ENCODE measurements at regions not wholly inside any gene's neighbourhood (a gene's known extent, or its start where the extent isn't known, plus 50 kb on each side); places are given as distances from the start of the nearest gene placed in this dataset.

DNA sequence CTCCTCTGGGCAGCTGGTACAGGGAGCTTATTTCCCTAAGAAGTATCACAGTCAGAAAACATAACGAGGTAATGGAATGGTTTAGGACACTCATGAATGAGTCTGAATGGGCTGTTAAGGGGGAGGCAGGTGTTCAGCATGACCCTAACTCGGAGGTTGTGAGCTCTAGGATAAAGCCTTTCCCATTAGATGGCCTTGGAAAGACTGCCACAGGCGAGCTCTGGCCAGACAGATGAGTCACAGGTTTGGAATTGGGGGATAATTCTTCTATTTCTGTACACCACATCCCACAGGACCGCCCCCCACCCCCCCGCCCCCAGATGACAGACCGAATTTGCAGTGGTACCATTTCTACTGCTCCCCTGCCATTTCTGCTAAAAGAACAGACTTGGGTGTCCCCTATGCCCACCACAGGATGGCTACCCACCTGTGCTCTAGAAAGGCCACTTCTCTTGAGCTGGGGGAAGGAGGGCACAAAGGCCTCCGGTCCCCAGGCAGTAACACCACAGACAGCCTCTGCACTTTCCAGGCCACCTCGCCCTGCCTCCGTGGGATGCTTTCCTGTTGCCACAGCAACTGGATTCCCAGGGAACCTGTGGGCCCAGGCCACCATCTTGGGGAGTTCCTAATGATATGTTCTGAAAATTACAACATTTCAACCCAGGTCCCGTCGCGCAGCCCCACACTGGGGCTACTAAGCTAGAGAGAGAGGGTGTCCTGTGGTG is 76.7 kb downstream of the TRIM29 start:
- peaks cover 14% of the 10 kb centered on the region for H3K27me3 ChIP-seq (ENCODE audit: insufficient read depth, low read length)
- no peak overlapping the region for H3K4me3 ChIP-seq (ENCODE audit: low read length)
- H3K4me1 ChIP-seq (ENCODE audit: insufficient read depth, low read length), result peaks cover 24% of the 10 kb centered on the region
- no peaks in the 10 kb centered on the region for H3K9me3 ChIP-seq (ENCODE audit: low read length)
- H2AFZ ChIP-seq (ENCODE audit: low read depth, low read length), result no peak overlapping the region
- H3K36me3 ChIP-seq (ENCODE audit: insufficient read depth, low read length), result no peaks in the 10 kb centered on the region

DNA sequence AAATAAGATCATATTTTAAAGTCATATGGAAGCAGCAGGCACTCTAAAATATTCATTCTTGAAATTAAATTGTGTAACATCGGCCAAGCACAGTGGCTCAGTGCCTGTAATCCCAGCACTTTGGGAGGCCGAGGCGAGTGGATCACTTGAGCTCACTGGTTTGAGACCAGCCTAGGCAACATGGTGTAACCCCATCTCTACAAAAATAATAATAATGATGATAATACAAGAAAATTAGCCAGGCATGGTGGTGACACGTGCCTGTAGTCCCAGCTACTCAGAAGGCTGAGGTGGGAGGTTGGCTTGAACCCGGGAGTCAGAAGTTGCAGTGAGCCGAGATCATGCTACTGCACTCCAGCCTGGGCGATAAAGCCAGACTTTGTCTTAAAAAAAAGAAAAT is 77.4 kb downstream of the TRIM29 start:
- Histone ChIP-seq H3K9me3 (ENCODE audit: low read length) (no peaks in the 10 kb centered on the region), H3K27me3 (ENCODE audit: insufficient read depth, low read length) (peaks cover 14% of the 10 kb centered on the region), H3K4me3 (ENCODE audit: low read length) (no peak overlapping the region), H2AFZ (ENCODE audit: low read depth, low read length) (no peak overlapping the region), H3K4me1 (ENCODE audit: insufficient read depth, low read length) (peaks cover 31% of the 10 kb centered on the region), H3K36me3 (ENCODE audit: insufficient read depth, low read length) (no peaks in the 10 kb centered on the region)

DNA sequence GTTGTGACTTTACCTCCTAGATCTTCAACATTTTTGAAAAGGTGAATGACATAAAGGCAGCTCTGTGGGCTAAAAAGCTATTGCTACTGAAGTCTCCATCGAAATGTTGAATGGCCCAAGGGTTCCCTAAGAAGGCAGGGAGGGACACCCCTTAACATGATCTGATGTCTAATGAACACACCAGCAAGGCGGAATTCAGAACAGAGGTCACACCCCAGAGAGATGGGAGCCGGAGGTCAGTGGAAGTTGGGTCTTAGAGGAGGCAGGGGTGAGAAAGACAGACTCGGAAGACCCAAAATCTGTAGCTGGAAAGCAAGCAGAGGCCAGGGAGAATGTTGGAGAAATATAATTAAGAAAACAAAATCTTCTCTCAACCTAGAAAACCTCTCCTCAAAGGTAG is 79.0 kb downstream of the TRIM29 start:
- H2AFZ ChIP-seq (ENCODE audit: low read depth, low read length), result no peak overlapping the region
- no peak overlapping the region for H3K4me3 ChIP-seq (ENCODE audit: low read length)
- no peaks in the 10 kb centered on the region for H3K36me3 ChIP-seq (ENCODE audit: insufficient read depth, low read length)
- H3K9me3 ChIP-seq (ENCODE audit: low read length), result no peaks in the 10 kb centered on the region
- H3K4me1 ChIP-seq (ENCODE audit: insufficient read depth, low read length), result peaks cover 34% of the 10 kb centered on the region
- H3K27me3 ChIP-seq (ENCODE audit: insufficient read depth, low read length), result peaks cover 14% of the 10 kb centered on the region

DNA sequence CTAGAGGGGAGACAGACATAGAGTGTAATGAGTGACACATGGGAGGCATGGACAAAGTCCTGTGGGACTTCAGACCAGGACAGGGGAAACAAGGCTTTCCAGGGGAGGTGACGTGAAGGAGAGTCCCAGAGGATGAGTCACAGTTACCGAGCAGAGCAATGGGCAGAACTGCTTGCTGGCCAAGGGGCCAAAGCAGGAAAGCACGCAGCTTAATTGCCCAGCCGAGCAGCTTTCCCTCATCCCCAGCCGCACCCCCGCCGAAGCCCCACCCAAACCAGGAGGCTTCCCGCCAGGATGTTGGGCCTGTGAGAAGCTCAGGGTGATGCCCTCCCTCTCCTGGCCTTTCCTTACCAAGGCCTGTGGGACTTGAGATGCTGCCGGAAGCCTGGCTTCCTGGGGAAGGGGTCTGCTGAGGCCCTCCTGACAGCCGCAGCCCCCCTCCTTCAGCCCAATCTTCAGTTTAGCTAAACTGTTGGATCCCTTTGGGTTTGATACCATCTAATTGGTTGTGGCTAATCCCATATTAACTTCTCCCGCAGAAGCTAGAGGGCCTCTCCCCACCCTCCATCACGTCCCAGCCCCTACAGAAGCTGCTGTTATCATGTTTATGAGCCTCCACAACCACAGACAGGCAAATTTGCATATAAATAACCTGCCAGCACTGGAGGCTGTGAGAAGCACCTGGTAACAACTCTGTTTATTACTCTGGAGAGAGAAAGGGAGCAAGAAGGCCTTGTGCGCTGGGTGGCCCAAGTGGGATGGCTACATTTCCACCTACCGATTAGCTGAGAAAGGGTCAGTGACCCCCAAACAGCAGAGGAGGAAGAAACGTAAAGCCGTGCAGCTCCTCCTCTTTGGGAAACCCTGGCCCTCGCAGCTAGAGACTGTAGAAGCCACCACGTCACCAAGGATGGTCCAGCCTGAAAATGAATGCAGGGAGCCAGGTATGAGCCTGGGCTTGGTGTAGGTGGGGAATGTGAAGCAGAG is 80.0 kb downstream of the TRIM29 start:
- Histone ChIP-seq H3K9me3 (ENCODE audit: low read length) (peaks cover under 1% of the 10 kb centered on the region), H3K4me3 (ENCODE audit: low read length) (no peak overlapping the region), H3K36me3 (ENCODE audit: insufficient read depth, low read length) (no peaks in the 10 kb centered on the region), H2AFZ (ENCODE audit: low read depth, low read length) (no peak overlapping the region), H3K4me1 (ENCODE audit: insufficient read depth, low read length) (peaks cover 34% of the 10 kb centered on the region), H3K27me3 (ENCODE audit: insufficient read depth, low read length) (peaks cover 4% of the 10 kb centered on the region)

DNA sequence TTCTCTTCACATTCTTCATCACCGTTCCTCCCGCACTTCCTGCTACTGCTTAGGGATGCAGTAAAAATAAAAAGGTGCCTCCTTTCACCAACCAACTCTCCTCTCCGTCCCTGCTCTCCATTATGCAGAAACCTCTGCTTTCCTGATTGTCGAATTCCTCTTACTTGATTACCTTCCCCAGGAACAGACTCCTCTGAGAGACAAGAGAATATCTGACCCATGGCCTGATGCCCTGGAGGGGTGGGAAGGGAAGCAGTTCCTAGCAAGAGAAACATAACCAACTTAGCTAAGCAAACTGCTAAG is 80.9 kb downstream of the TRIM29 start:
- no peak overlapping the region for H3K4me3 ChIP-seq (ENCODE audit: low read length)
- H3K27me3 ChIP-seq (ENCODE audit: insufficient read depth, low read length), result peaks cover 4% of the 10 kb centered on the region
- H2AFZ ChIP-seq (ENCODE audit: low read depth, low read length), result no peak overlapping the region
- peaks cover 28% of the 10 kb centered on the region for H3K4me1 ChIP-seq (ENCODE audit: insufficient read depth, low read length)
- no peaks in the 10 kb centered on the region for H3K36me3 ChIP-seq (ENCODE audit: insufficient read depth, low read length)
- peaks cover 1% of the 10 kb centered on the region for H3K9me3 ChIP-seq (ENCODE audit: low read length)

DNA sequence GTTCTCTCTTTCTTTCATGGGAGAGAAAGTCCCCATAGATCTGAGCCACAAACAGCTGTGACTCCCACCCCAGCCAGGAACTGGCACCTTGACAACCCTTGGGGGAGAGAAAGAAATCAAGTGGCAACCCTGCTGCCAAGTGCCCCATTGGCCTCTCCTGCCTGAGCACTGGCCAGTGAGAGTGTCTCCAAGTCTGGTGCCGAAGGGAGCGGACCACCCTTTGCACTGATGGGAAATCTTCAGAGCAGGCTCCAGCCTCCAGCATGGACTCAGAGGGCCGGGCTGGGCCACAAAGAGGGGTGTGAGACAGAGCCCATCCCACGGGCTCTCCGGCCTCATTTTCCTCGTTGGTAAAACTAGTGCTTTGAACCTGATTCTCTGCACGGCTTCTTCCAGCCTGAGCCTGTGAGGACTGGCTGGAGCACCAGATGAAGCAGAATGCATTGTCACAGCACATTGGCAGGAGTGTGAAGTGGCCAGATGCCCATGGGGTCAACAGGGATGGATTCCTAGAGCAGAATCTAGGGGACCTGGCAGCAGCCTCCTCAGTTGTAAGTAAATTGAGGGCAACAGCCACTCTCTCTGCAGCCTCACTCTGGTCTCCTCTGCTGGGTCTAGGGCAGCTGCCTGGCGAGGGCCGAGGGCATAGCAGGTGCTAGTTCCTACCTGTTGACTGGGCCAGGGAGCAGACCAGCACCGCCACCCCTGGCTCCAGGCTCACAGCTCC is 81.4 kb downstream of the TRIM29 start:
- Histone ChIP-seq H3K9me3 (ENCODE audit: low read length) (peaks cover 1% of the 10 kb centered on the region), H2AFZ (ENCODE audit: low read depth, low read length) (no peak overlapping the region), H3K36me3 (ENCODE audit: insufficient read depth, low read length) (no peaks in the 10 kb centered on the region), H3K27me3 (ENCODE audit: insufficient read depth, low read length) (peaks cover 4% of the 10 kb centered on the region), H3K4me1 (ENCODE audit: insufficient read depth, low read length) (peaks cover 27% of the 10 kb centered on the region), H3K4me3 (ENCODE audit: low read length) (no peak overlapping the region)

DNA sequence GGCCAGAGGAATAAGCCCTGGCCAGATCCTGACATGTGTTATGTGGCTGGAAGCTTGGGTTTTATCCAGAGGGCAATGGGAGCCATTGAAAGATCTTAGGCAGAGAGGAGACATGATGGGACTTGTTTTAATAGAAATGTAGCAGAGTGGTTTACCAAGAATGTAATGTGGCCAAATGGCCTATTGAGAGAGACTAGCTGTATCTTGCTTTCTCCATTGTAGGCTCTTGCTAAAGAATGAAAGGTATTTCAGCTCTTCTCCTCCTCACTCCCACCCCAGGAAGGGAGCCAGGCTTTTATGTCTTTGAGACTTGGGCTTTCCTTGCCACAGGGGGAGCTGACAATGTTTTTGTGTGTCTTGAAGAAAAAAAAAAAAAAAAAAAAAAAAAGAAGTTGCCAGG is 82.3 kb downstream of the TRIM29 start:
- H3K9me3 ChIP-seq (ENCODE audit: low read length), result peaks cover 1% of the 10 kb centered on the region
- H3K4me1 ChIP-seq (ENCODE audit: insufficient read depth, low read length), result peaks cover 27% of the 10 kb centered on the region
- peaks cover 4% of the 10 kb centered on the region for H3K27me3 ChIP-seq (ENCODE audit: insufficient read depth, low read length)
- H3K36me3 ChIP-seq (ENCODE audit: insufficient read depth, low read length), result no peaks in the 10 kb centered on the region
- H3K4me3 ChIP-seq (ENCODE audit: low read length), result no peak overlapping the region
- no peak overlapping the region for H2AFZ ChIP-seq (ENCODE audit: low read depth, low read length)

DNA sequence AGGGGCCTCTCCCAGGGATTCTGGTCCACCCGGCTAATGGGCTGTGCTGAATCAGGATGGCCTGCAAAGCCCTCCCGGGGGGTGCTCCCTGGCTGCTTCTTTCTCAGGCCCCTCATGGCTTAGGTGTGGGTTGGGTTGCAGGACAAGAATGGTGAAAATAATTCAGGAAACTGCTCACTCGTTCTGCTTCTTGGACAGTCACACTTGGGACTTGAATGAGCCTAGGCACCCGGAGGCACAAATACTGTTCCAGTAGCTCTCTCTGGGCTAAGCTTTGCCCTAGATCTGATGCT is 83.2 kb downstream of the TRIM29 start:
- Histone ChIP-seq H2AFZ (ENCODE audit: low read depth, low read length) (no peak overlapping the region), H3K9me3 (ENCODE audit: low read length) (peaks cover 1% of the 10 kb centered on the region), H3K4me3 (ENCODE audit: low read length) (no peak overlapping the region), H3K27me3 (ENCODE audit: insufficient read depth, low read length) (peaks cover 3% of the 10 kb centered on the region), H3K36me3 (ENCODE audit: insufficient read depth, low read length) (no peaks in the 10 kb centered on the region), H3K4me1 (ENCODE audit: insufficient read depth, low read length) (peaks cover 27% of the 10 kb centered on the region)

DNA sequence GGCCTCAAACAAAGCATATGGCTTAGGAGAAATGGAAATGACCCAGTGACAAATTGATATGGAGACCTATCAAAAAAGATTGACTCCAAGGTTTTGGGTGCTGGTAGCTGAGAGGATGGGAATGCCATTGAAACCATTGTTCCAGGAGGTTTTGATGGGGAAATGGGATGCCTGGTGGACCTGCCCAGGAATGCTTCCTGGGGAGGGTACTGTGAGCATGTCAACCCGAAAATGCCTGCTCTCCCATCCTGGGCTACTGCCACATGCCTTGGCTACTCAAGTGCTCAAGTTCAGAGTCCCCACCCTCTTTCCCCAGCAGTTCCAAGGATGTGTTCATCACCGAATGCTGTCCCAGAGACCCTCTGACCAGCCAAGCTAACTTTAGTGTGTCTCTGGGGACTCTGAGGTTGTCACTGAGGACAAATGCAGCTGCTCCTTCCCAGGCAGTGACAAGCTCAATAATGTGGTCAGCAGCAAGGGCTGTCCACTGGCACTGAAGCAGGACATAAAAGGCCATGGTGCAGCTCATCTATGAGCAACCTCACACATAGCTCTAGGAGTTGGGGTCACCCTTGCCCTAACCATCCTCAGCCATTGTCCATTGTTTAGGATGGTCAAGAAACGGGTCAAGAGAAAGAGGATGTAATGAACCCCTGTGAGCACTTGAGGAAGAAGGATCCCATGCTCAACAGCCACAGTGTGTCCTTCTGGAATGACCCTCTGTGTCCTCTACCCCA is 83.7 kb downstream of the TRIM29 start:
- peaks cover 1% of the 10 kb centered on the region for H3K9me3 ChIP-seq (ENCODE audit: low read length)
- H2AFZ ChIP-seq (ENCODE audit: low read depth, low read length), result no peak overlapping the region
- peaks cover 27% of the 10 kb centered on the region for H3K4me1 ChIP-seq (ENCODE audit: insufficient read depth, low read length)
- no peak overlapping the region for H3K4me3 ChIP-seq (ENCODE audit: low read length)
- H3K27me3 ChIP-seq (ENCODE audit: insufficient read depth, low read length), result no peaks in the 10 kb centered on the region
- H3K36me3 ChIP-seq (ENCODE audit: insufficient read depth, low read length), result no peaks in the 10 kb centered on the region

DNA sequence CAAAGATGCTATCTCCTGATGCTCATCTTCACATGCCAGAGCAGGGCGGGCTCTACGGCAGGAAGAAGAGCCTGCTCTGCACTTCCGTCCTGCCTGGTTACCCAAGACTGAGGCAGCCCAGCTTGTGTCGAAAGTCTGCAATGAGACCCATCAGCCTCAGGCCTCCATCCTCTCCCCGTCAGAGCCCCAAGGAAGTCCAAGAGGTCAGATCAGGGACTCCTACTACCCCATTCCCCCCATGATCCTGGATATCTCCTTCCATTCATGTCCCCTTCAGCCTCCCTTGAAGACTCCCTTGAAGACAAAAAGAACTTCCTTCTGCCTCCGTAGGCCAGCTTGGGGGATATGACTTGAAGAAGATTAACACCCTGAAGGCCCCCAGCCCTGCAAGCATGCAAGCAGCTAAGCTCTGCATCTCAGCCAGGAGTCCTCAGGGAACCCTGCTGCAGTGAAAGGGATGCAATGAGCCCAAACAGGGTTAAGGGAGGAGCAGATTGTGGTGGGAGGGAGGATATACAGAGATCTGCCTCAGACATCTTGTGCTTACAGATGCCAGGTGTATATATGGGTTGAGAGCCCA is 85.6 kb downstream of the TRIM29 start:
- Histone ChIP-seq H3K4me1 (ENCODE audit: insufficient read depth, low read length) (peaks cover 14% of the 10 kb centered on the region), H3K36me3 (ENCODE audit: insufficient read depth, low read length) (no peaks in the 10 kb centered on the region), H3K9me3 (ENCODE audit: low read length) (peaks cover 1% of the 10 kb centered on the region), H2AFZ (ENCODE audit: low read depth, low read length) (no peak overlapping the region), H3K4me3 (ENCODE audit: low read length) (no peak overlapping the region), H3K27me3 (ENCODE audit: insufficient read depth, low read length) (no peaks in the 10 kb centered on the region)

DNA sequence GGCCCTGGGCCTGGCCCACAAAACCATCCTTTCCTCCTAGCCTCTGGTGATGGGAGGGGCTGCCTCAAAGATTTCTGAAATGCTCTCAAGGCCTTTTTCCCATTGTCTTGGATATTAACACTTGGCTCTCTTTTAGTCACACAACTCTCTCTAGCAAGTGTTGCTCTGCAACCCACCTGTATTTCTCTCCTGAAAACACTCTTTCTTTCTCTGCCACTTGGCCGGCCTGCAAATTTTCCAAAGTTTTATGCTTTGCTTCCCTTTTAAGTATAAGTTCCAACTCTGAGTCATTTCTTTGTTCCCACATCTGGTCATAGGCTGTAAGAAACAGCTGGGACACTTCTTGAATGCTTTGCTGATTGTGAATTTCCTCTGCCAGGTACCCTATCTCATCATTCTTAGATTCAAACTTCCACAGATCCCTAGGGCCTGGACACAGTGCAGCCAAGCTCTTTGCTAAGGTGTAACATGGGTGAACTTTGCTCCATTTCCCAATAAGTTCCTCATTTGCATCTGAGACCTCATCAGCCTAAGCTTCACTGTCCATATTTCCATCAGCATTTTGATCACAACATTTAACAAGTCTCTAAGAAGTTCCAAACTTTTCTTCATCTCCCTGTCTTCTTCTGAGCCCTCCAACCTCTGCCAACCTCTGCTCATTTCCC is 93.8 kb downstream of the TRIM29 start:
- Histone ChIP-seq H3K4me3 (ENCODE audit: low read length) (no peak overlapping the region), H3K9me3 (ENCODE audit: low read length) (peaks cover 3% of the 10 kb centered on the region), H3K4me1 (ENCODE audit: insufficient read depth, low read length) (peaks cover 6% of the 10 kb centered on the region), H3K36me3 (ENCODE audit: insufficient read depth, low read length) (no peaks in the 10 kb centered on the region), H2AFZ (ENCODE audit: low read depth, low read length) (no peak overlapping the region), H3K27me3 (ENCODE audit: insufficient read depth, low read length) (no peaks in the 10 kb centered on the region)

DNA sequence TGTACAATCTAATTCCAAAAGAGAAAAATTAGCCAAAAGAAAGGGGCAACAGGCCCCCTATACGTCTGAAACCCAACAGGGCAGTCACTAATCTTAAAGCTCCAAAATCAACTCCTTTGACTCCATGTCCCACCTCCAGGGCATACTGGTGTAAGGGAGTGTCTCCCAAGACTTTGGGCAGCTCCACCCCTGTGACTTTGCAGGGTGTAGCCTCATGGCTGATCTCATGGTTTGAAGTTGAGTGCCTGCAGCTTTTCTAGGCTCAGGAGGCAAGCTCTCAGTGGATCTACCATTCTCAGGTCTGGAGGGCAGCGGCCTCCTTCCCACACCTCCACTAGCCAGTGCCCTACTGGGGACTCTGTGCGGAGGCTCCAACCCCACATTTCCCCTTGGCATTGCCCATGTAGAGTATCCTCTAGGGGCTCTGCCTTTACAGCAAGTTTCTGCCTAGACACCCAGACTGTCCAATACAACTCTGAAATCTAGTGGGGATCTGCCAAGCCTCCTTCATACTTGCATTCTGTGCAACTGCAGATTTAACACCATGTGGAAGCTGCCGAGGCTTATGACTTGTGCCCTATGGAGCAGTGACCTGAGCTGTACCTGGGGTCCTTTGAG is 94.5 kb downstream of the TRIM29 start:
- no peaks in the 10 kb centered on the region for H3K27me3 ChIP-seq (ENCODE audit: insufficient read depth, low read length)
- peaks cover 6% of the 10 kb centered on the region for H3K4me1 ChIP-seq (ENCODE audit: insufficient read depth, low read length)

More for the DNA sequence above, 94.5 kb downstream of the TRIM29 start:
- H3K4me3 ChIP-seq (ENCODE audit: low read length), result no peak overlapping the region
- H3K9me3 ChIP-seq (ENCODE audit: low read length), result peaks cover 3% of the 10 kb centered on the region
- H3K36me3 ChIP-seq (ENCODE audit: insufficient read depth, low read length), result no peaks in the 10 kb centered on the region
- no peak overlapping the region for H2AFZ ChIP-seq (ENCODE audit: low read depth, low read length)
